Loucy (cell line): ENCODE measurements at regions not wholly inside any gene's neighbourhood (a gene's known extent, or its start where the extent isn't known, plus 50 kb on each side); places are given as distances from the start of the nearest gene placed in this dataset.

Experiments
- H2AFZ ChIP-seq: fragments of 200-600 bp; sonication (generic); 2 replicates; pipeline ENCODE4 v1.6.0; 2016; ENCODE audit warnings: antibody characterized with exemption, mild to moderate bottlenecking, low read length, moderate library complexity
- H3F3A ChIP-seq: fragments of 200-600 bp; 2 replicates; pipeline ENCODE4 v1.6.0; 2016; ENCODE audit warnings: antibody characterized with exemption, low read depth, mild to moderate bottlenecking
- H3K27me3 ChIP-seq: fragments of 200-600 bp; sonication (generic); 2 replicates; pipeline ENCODE4 v1.6.1; 2014; ENCODE audit warnings: low read length, mild to moderate bottlenecking; ENCODE audit not compliant: insufficient read depth, poor library complexity, severe bottlenecking
- H3K36me3 ChIP-seq: fragments of 200-600 bp; sonication (generic); 2 replicates; pipeline ENCODE4 v1.6.1; 2016; ENCODE audit warnings: low read length; ENCODE audit not compliant: insufficient read depth
- H3K4me1 ChIP-seq: fragments of 200-600 bp; sonication (generic); 2 replicates; pipeline ENCODE4 v1.5.1; 2014; ENCODE audit warnings: low read length, mild to moderate bottlenecking; ENCODE audit not compliant: insufficient read depth, poor library complexity, severe bottlenecking
- H3K4me2 ChIP-seq: fragments of 200-600 bp; sonication (generic); 2 replicates; pipeline ENCODE4 v1.6.0; 2014; ENCODE audit warnings: antibody characterized with exemption, low read length, low read depth, mild to moderate bottlenecking; ENCODE audit not compliant: poor library complexity, severe bottlenecking
- H3K4me3 ChIP-seq: fragments of 200-600 bp; sonication (generic); 2 replicates; pipeline ENCODE4 v1.5.1; 2014; ENCODE audit warnings: low read length, mild to moderate bottlenecking, mixed read lengths; ENCODE audit not compliant: poor library complexity, severe bottlenecking
- H3K79me2 ChIP-seq: fragments of 200-600 bp; sonication (generic); 2 replicates; pipeline ENCODE4 v1.6.1; 2014; ENCODE audit warnings: low read length; ENCODE audit not compliant: insufficient read depth
- H3K9ac ChIP-seq: fragments of 200-600 bp; sonication (generic); 2 replicates; pipeline ENCODE4 v1.6.0; 2014; ENCODE audit warnings: mild to moderate bottlenecking, low read depth, low read length, moderate library complexity; ENCODE audit not compliant: poor library complexity, severe bottlenecking
- H3K9me2 ChIP-seq: fragments of 200-600 bp; sonication (generic); replicated peaks from 2 replicates; pipeline ENCODE4 v1.6.1; 2016; ENCODE audit warnings: low read depth, low read length, mixed read lengths
- H3K9me3 ChIP-seq: fragments of 200-600 bp; sonication (generic); 2 replicates; pipeline ENCODE4 v1.6.1; 2014; ENCODE audit warnings: mild to moderate bottlenecking, antibody characterized with exemption, low read length, low read depth; ENCODE audit not compliant: insufficient read depth
- H4K20me1 ChIP-seq: fragments of 200-600 bp; sonication (generic); 2 replicates; pipeline ENCODE4 v1.6.0; 2014; ENCODE audit warnings: antibody characterized with exemption, low read length, mild to moderate bottlenecking; ENCODE audit not compliant: insufficient read depth, poor library complexity, severe bottlenecking
- CTCF ChIP-seq: fragments of 200-600 bp; sonication (generic); conservative IDR thresholded peaks from 2 replicates; pipeline ENCODE4 v1.5.1; 2014; ENCODE audit warnings: mild to moderate bottlenecking, antibody characterized with exemption, low read length
- EZH2phosphoT487 ChIP-seq: fragments of 200-600 bp; IDR thresholded peaks from 2 replicates; pipeline ENCODE4 v1.6.1; 2018; ENCODE audit warnings: antibody characterized with exemption, mild to moderate bottlenecking, moderate library complexity, borderline replicate concordance

DNA sequence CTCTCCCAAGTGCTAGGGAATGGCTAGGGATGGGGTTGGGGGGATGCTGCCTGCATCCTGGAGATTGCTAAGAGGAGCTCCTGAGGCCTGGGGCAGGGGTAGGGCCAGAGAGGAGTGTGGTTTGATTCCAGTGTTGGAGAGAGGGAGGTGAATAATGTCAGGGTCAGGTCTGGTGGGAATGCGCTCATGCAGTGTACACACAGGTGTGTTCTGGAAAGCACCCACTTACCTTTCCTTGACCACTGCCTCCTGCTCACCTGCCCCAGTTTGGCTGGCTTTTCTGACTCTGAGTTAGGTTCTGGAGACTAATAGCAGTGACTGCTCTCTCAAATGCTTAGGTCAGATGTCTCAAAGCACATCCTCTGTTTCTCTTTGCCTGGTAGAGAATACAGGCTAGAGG lies 135.4 kb upstream of the BMPER start:
- Histone ChIP-seq H3K4me1 (no peaks in the 10 kb centered on the region), H2AFZ (no peak overlapping the region), H3K9me2 (no peaks in the 10 kb centered on the region), H3K79me2 (no peaks in the 10 kb centered on the region), H3K9me3 (no peaks in the 10 kb centered on the region), H3K4me3 (no peak overlapping the region), H4K20me1 (no peaks in the 10 kb centered on the region), H3F3A (no peaks in the 10 kb centered on the region), H3K36me3 (no peaks in the 10 kb centered on the region), H3K27me3 (no peaks in the 10 kb centered on the region), H3K4me2 (no peak overlapping the region), H3K9ac (no peak overlapping the region)
- no peak for TF ChIP-seq CTCF
- TF ChIP-seq EZH2phosphoT487 = no peak

DNA sequence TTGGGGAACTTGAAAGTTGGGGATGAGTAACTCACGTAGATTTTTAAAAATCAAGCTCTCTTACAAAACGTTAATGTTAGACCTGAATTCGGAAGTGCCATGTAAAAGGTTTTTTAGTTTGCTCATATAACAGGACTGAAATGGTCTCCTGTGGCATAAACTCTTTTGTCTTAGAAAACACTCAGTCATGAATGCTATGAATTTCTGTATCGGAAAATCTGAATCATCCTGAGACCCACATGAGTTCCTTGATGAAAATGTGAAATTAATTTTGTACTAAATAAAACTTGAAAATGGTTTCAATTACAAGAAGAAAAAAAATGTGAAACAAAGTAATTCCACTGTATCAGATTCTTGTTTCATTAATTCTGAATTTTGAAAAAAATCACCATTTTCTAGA lies 134.8 kb upstream of the BMPER start:
- Histone ChIP-seq H3K9ac (no peak overlapping the region), H4K20me1 (no peaks in the 10 kb centered on the region), H3K79me2 (no peaks in the 10 kb centered on the region), H3K9me3 (no peaks in the 10 kb centered on the region), H3K36me3 (no peaks in the 10 kb centered on the region), H2AFZ (no peak overlapping the region), H3K4me2 (no peak overlapping the region), H3K4me1 (no peaks in the 10 kb centered on the region), H3K4me3 (no peak overlapping the region), H3K27me3 (no peaks in the 10 kb centered on the region), H3K9me2 (no peaks in the 10 kb centered on the region), H3F3A (no peaks in the 10 kb centered on the region)
- TF ChIP-seq CTCF = no peak
- TF ChIP-seq EZH2phosphoT487 = no peak

DNA sequence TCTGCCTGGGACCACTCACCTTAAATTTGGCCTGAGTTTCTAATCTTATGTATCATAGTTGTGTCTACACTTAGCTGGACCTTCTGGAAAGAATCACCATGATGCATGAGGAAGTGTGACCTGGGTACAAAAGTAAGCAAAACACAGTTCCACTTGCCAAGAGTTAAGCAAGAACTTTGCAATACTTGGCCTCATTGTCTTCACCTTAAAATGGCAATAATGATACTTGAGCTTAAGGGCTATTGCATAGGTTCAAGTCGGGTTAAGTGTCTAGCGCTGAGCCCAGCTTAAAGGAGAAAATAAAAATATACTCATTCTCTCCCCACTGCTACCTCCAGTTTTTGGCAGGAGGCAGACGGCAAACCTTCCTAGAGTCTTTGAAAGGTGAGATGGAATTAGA lies 133.9 kb upstream of the BMPER start:
- Histone ChIP-seq H3K9me3 (no peaks in the 10 kb centered on the region), H2AFZ (no peak overlapping the region), H3K79me2 (no peaks in the 10 kb centered on the region), H3K9me2 (no peaks in the 10 kb centered on the region), H3K27me3 (no peaks in the 10 kb centered on the region), H4K20me1 (no peaks in the 10 kb centered on the region), H3K4me3 (no peak overlapping the region), H3K4me2 (no peak overlapping the region), H3K4me1 (no peaks in the 10 kb centered on the region), H3F3A (no peaks in the 10 kb centered on the region), H3K9ac (no peak overlapping the region), H3K36me3 (no peaks in the 10 kb centered on the region)
- TF ChIP-seq CTCF = no peak
- no peak for TF ChIP-seq EZH2phosphoT487
